Thyroid gland (tissue), 4 donors: ENCODE measurements at regions not wholly inside any gene's neighbourhood (a gene's known extent, or its start where the extent isn't known, plus 50 kb on each side); places are given as distances from the start of the nearest gene placed in this dataset.

Source experiments
- CTCF ChIP-seq, 6 experiments: fragments of 200-600 bp in 3 of 6; fragments of 450-650 bp in 3 of 6; sonication (generic) in 3 of 6; IDR thresholded peaks; one replicate each; pipeline ENCODE4 v1.5.1; 2016 to 2019; ENCODE audit warnings: antibody characterized with exemption in 6 of 6, mild to moderate bottlenecking in 2 of 6, inconsistent platforms in 1 of 6, moderate library complexity in 1 of 6
- POLR2A ChIP-seq, 2 donors: fragments of 450-650 bp; IDR thresholded peaks; one replicate each; pipeline ENCODE4 v1.6.1; 2017; ENCODE audit warnings: antibody characterized with exemption in 2 of 2, mild to moderate bottlenecking in 2 of 2, moderate library complexity in 1 of 2

- no peak for TF ChIP-seq CTCF (IDR thresholded peaks at IDR 0.05)
- TF ChIP-seq POLR2A (IDR thresholded peaks at IDR 0.05): no peak
These were observed 487.4 kb downstream of the TLE4 start for GRCh38 chr9:80059191-80059590.
